GM21619 (cell line): ENCODE measurements at regions not wholly inside any gene's neighbourhood (a gene's known extent, or its start where the extent isn't known, plus 50 kb on each side); places are given as distances from the start of the nearest gene placed in this dataset.
"Not testable (repeated sequence)": the region's sequence is repeated elsewhere in the genome, so short reads cannot be mapped to it uniquely, and the experiment has no call there.

Experiments
- ATAC-seq: cut with Tn5 transposase; IDR thresholded peaks from one replicate; pipeline ENCODE4 v1.9.1; 2021; ENCODE audit not compliant: unreplicated experiment

DNA sequence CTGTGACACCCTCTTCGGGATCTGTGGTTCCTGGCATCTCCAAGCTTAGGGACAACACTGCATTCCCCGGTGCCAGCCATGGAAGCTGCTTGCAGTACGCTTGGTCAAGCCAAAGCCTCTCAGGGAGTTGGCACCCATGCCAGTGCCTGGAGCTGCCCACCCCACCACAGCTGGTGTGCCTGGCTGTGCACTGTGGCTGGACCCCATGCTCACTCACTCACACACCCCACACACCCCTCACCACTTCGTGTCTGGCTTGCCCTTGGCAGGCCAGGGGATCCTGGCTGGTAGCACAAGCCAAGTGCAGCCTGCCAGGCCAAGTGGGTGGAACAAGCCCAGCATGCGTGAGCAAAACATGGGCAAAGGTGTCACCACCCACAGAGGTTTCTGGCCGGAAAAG lies 324.5 kb upstream of the PTGER4 start:
- ATAC-seq = no peak

DNA sequence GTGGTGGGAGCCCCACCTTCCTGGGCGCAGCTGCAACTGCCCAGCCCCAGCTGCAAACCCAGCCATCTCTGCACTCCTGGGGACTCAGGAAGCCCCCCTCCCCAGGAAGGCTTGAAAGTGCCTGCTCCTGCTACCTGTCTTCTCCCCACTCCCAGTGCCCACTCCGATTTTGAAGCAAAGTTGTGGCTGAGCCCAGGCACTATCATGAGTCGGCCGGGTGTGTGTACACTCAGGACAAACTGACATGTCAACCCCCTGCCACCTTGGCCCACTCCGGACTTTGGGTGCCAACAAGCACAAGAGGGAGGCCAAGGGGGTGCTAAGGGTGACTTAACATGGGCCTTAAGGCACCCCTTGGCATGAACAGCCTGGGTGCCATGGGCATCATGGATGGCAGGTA lies 325.5 kb upstream of the PTGER4 start:
- no peak for ATAC-seq

DNA sequence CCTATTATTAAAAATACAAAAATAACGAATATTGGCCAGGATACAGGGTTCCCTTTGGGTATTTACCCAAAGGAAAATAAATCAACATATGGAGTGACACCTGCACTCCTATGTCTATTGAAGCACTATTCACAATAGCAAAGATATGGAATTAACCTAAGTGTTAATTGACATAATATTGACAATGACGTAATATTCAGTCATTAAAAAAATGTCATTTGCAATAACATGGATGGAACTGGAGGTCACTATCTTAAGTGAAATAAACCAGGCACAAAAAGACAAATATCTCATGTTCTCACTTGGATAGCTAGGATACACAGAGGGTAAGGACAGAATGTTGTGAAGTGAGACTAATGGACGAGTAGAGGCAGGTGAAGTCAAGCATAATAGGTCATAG lies 326.3 kb upstream of the PTGER4 start:
- ATAC-seq = no peak

DNA sequence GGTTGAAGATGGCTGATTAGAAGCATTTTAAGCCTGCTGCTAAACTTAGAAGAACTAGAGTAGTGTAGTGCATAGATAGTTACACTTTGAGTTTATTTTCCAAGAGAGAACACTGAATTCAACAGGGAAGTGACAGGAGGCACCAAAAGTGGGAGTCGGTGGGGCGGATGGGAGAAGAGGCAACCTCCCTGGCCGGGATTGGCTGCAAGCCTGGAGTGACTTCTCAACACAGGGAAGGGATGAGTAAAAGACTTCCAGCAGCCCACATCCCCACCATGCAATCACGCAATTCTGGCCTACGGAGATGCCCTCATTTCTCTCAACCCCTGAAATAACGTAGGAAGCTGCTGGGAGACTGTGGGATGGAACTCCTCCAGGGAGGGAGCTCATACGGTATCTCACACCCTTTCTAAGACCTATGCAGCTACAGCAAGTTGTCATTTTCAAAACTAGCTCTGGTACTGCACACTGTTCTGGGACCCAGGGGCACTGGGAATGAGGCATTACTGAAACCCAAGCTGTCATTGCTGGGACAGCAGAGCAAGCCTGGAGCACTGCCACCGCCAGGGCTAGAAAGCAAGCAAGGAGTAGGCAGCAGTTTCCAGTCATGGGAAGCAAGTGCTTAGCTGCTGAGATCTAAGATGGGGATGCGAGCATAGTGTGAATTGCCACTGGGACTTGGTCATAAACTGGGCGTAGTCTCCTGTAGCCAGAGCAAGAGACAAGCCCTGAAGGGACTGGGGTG lies 331.6 kb upstream of the PTGER4 start:
- ATAC-seq = no peak

DNA sequence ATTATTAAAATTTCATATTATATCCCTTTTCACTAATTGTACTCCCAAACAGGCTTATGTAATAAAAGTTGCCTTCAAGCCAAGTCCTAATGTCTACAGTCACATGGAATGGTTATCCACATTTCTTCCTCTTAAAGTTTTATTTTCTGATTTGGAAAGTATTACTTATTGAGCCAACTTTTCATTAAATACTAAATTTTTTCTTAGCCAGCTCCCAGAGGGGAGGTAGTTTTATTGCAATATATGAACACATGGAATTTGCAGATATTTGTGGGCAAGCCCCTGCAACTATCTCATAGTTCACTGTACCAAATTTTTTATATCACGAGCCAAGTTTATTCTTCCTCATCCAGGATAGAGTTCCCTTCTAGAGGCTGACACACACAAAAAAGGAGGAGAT lies 332.8 kb upstream of the PTGER4 start:
- no peak for ATAC-seq

DNA sequence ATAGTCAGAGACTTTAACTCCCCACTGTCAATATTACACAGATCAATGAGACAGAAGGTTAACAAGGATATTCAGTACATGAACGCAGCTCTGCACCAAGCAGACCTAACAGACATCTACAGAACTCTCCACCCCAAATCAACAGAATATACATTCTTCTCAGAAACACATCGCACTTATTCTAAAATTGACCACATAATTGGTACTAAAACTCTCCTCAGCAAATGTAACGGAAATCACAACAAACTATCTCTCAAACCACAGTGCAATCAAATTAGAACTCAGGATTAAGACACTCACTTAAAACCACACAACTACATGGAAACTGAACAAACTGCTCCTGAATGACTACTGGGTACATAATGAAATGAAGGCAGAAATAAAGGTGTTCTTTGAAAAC lies 341.3 kb upstream of the PTGER4 start:
- not testable (repeated sequence) for ATAC-seq

DNA sequence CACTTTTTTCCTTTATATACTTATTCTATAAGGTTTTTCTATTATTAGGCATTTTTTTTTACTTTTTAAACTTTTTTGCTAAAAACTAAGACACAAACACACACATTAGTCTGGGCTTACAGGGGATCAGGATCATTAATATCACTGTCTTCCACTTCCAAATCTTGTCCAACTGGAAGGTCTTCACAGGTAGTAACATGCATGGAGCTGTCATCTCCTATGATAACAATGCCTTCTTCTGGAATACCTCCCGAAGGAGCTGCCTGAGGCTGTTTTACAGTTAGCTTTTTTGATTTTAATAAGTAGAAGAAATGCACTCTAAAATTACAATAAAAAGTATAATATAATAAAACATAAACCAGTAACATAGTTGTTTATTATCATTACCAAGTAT lies 345.5 kb upstream of the PTGER4 start:
- no peak for ATAC-seq

DNA sequence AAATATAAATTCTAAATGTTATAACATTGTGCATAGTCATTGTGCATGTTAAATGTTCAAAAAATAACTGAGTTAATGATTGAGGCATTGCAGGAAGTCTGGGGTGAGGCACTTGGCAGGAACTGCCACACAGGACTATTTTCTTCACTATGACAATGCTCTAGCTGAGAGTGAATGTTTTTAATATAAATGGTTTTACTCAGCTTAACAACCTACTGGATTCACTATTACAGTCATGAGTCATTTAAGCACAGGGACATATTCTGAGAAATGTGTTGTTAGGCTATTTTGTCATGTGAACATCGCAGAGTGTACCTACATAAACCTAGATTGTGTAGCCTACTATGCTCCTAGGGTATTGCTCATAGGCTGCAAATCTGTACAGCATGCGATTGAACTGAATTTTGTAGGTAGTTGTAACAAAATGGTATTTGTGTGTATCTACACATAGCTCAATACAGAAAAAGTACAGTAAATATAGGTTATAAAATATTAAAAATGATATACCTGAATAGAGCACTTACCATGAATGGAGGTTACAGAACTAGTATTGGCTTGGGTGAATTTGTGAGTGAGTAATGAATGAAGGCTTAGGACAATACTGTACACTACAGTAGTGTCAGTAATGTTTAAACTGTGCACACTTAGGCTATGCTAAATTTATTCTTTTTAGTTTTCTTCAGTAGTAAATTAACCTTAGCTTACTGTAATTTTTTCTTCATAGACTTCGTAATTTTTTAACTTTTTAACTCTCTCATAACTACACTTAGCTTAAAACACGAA lies 346.1 kb upstream of the PTGER4 start:
- peak; percentile 81 for ATAC-seq

DNA sequence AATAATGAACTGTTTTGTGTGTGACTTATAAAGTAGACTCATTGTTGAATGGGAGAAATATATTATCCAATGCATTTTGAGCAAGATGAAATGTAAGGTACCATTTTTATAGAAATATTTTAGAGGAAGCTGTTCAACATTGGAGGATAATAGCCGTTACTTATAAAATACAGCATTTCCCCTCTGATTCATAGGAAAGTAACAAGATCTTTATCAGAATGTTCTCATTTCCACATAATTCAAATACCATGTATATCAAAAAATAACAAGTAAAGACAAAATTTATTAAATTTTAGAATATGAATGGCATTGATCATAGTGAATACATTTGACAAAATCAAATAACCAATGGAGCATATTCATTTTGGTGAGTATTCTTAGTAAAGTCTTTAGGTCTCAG lies 346.7 kb upstream of the PTGER4 start:
- no peak for ATAC-seq

DNA sequence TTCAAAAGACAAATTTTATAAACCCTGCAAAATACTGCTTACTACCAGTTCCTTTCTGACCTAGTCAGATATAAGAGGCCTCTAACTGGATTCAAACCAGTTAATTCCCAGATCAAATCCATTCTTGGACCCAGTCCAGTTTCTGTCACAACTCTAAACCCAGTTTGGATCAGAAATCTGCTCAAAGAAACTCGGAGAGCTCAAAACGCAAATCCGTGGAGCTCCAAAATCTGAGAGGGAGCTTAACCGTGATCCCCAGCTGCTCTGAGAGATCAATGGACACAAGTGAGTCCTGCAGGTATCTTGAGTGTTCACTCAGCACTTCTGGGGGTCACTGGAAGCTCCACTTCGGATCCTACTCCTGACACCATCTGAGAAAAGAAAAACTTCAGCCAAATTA lies 348.1 kb upstream of the PTGER4 start:
- no peak for ATAC-seq

DNA sequence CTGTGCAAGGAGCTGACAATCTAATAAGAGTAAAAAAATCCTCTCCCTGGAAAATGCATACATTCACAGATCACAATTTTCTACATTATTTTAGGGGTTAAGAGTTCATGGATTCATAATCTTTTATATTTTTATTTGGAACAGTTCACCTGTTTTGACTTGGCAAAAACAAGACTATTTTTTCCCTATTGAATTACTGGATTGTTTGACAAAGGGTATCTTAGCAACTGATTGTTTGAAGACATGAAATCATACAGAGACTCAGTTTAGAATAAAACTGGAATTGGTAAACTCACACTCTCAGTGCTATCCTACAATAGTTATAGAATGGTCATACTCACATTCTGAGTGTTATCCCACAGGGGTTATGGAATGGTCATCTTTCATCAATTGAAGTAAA lies 358.2 kb upstream of the PTGER4 start:
- ATAC-seq = no peak

DNA sequence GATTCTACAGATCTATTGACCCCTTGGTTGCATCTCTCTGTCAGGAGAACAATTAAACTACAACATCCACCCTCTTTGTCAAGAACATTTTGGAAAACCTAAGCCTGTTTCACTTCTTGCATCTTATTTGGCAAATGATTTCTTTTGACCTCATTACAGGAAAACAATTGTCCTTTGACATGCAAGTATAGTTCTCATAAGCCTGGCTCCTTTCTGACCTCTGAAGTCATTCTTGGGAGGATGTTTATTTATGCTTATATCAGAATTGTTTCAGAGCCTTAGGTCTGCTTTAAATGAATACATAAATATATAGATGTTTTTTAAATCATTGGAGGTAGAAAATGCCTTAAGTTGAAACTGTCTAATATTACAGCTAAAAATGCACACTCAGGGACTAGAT lies 361.3 kb upstream of the PTGER4 start:
- no peak for ATAC-seq

DNA sequence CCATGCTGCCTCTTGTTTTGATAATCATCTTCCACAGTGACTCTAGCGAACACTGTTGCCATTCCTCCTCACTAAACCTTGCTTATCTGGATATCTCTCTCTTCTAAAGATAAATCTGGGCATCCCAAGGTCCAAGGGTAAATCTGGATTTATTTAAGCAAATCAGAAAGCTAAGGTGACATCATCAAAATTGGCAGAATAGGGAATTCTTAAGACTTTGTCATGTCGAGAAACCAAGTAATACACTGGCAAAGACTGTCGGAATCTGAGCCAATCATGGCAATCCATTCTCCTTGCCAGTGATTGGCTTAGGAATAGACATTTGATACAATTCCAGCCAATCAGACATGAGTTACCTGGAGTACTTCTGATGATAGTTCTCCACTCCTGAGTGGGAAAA lies 362.7 kb upstream of the PTGER4 start:
- no peak for ATAC-seq

DNA sequence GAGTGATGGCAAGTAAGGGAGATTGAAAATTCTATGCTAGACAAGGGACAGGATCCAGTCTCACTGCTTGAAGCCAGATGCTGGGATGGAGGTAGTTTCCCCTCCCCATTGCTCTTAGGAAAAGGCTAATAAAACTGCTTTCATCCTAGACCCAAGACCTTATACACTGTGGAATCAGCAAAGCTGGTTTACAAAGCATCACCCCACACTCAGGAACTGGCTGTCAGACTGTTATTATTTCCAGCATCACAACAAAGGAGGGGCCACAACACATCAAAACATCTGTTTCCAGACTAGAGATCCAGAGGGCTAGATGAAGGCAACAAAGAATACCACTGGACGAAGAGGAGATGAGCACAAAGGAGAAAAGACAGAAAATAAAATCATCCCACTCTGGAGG lies 364.6 kb upstream of the PTGER4 start:
- no peak for ATAC-seq

DNA sequence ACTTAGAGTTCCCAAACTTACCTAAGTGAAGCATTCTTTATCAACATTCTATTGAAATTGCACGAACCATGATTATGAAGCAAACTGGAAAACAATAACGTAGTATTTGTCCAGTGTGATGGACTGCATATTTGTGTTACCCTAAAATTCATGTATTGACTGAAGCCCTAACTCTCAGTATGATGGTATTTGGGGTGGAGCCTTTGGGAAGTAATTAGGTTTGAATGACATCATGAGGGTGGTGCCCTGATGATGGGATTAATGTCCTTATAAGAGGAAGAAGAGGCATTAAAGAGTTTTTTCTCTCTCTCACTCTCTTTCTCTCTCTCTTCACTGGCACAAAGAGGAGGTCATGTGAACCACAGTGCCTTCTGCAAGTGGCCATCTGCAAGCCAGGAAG lies 365.4 kb upstream of the PTGER4 start:
- no peak for ATAC-seq

DNA sequence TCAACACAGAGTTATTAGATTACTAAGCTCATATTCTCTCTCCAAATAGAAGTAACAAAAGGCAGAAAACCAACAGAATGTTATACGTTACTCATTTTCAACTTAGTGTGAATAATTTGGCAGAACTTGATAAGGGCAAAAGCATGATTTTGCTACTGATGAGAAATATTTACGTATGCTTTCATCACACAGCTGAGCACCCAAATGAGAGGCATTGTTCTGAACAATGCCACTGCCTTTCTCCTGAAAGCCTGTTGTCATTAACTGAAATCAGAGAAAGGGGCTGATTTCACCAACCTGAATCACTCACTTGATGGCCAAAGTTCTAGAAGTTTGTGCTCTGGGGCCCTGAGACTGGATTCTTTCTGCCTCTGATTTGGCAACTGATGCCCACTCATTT lies 367.5 kb upstream of the PTGER4 start:
- no peak for ATAC-seq

DNA sequence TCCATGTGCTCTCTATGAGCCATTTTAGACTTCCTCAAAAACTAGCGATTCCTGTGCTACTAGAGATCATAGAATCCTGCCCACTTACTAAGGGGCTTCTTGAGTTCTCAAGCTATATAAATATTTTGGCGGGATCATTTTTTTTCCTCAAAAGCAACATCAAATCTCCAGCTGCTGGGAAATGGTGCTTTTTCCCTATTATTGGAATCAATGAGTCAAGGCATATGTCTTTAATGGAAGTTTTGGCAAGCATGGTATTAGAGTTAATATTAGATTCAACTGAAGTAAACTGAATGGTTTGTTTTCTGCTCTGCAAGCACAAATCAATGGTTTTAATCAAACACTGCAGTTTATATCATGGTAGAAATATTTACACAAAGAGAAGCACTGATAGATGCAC lies 369.9 kb upstream of the PTGER4 start:
- no peak for ATAC-seq

DNA sequence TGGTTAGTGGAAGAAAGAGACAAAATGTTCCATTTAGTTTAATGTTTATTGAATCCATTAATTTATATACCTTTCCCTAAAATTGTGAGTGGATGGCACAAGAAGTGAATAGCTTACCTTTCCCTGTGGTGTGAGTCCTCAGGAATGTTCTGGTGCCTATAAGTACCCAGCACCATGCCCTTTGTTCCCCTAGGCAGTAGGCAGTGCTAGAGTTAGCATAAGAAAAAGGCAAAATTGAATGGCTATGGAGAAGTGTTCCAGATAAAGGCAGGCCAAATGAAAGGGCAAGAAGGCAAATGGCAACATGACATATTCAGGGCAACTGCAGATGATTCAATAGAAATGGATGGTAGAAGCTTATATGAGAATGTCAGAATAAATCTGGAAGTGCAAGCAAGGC lies 370.8 kb upstream of the PTGER4 start:
- no peak for ATAC-seq

DNA sequence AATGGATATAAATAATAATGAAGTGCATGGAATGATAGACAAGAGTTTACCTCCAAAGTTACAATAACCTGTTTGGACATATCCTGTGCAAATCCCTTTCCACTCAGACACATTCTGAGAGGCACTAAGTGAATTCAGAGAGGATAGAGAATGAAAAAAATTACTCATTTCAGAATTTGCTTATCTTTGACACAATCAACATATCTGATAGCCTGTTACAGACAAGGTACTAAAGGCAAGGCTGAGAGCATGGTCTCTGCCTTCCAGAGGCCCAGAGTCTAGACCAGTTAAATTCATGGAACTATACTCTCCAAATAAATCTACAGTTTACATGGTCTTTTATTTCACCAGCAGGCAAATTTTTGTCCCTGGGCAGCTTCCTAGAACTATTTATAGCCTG lies 371.8 kb upstream of the PTGER4 start:
- ATAC-seq = no peak

DNA sequence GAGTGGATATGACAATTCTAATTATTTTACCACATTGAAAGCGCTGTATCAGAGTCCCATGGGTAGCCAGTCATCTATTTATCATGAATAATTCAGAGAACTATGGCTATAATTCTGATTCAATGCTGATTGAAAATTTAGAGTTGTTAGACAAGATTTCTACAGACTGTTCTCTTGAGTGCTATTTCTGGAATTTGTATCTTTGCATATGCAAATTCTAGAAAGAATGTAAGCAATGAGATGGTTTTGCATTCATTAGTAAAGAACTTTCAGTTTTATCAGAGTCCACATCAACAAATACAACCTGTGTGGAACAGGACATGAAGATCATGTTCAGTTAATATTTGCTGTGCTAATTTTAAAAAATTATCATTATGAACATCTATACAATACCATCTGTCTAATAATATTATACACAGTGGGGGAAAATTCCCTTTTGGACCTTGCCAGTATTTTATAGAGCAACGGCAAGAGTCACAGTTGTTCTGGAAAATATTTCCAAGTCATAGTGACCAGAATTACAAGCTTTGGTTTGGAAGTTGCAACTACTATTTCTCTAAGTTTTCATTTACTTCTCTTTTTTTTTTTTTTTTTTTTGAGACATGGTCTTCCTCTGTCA lies 372.7 kb upstream of the PTGER4 start:
- no peak for ATAC-seq

DNA sequence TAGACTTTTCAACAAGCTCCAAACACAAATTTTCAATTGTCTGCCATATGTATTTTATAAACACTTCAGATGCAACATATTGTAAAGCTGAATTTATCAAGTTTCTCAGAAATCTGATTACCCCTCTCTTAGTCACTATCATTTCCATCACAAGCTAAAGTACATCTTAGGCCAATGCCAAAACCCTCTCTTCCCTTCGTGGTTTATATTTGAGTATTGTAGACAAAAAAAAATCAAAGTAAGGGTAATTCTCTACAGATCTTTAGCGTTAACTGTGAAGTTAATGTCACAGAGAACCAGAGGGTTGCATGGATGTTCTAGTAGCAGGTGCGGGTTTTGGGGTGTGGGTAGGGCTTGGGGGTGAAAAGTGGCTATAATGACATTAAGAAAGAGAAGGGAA lies 387.7 kb upstream of the PTGER4 start:
- ATAC-seq = no peak

DNA sequence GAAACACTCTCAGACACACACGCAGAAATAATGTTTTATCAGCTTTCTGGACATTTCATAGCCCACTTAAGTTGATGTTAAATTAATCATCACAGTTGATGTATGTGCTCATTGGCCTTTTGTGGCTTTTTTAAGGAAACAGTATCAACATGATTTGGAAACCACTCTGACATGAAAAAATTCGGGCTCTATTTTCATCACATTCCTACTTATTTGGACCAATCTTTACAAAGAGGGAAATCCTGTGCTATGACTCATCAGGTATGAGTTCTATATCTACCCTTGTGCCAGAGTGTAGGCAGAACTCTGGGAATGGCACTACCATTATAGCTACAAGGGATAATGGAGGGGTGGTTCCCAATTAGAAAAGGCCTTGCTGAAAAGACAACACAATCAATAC lies 388.4 kb upstream of the PTGER4 start:
- no peak for ATAC-seq
